ENCODE measurements at regions not wholly inside any gene's neighbourhood (a gene's known extent, or its start where the extent isn't known, plus 50 kb on each side); places are given as distances from the start of the nearest gene placed in this dataset.
"Not testable (repeated sequence)": the region's sequence is repeated elsewhere in the genome, so short reads cannot be mapped to it uniquely, and the experiment has no call there.

- ATAC-seq, result no peak
These were observed 458.9 kb upstream of the FSTL5 start for GRCh38 chr4:162622664-162623063.

GRCh38 chr4:162610116-162610515 is 446.3 kb upstream of the FSTL5 start:
- no peak for ATAC-seq

- ATAC-seq, result no peak
These were observed 422.5 kb upstream of the FSTL5 start for GRCh38 chr4:162586266-162586665.

GRCh38 chr4:162582180-162582579 is 418.4 kb upstream of the FSTL5 start:
- no peak for ATAC-seq

GRCh38 chr4:162565730-162566129 is 401.9 kb upstream of the FSTL5 start:
- no peak for ATAC-seq

- ATAC-seq, result no peak
These were observed 396.3 kb upstream of the FSTL5 start for GRCh38 chr4:162560073-162560472.

- no peak for ATAC-seq
These were observed 393.8 kb upstream of the FSTL5 start for GRCh38 chr4:162557516-162558106.

GRCh38 chr4:162535121-162535520 is 371.3 kb upstream of the FSTL5 start:
- no peak for ATAC-seq

GRCh38 chr4:162523171-162523570 is 359.4 kb upstream of the FSTL5 start:
- ATAC-seq, result no peak

GRCh38 chr4:162522724-162523123 is 358.9 kb upstream of the FSTL5 start:
- no peak for ATAC-seq

GRCh38 chr4:162510937-162511336 is 347.1 kb upstream of the FSTL5 start:
- ATAC-seq, result no peak

GRCh38 chr4:162510115-162510514 is 346.3 kb upstream of the FSTL5 start:
- no peak for ATAC-seq

- no peak for ATAC-seq
These were observed 345.5 kb upstream of the FSTL5 start for GRCh38 chr4:162509333-162509732.

- no peak for ATAC-seq
These were observed 342.5 kb upstream of the FSTL5 start for GRCh38 chr4:162506253-162506652.

GRCh38 chr4:162503868-162504267 is 340.1 kb upstream of the FSTL5 start:
- no peak for ATAC-seq

- no peak for ATAC-seq
These were observed 338.3 kb upstream of the FSTL5 start for GRCh38 chr4:162502109-162502508.

GRCh38 chr4:162499478-162499877 is 335.7 kb upstream of the FSTL5 start:
- ATAC-seq, result no peak

- ATAC-seq, result no peak
These were observed 334.4 kb upstream of the FSTL5 start for GRCh38 chr4:162498168-162498567.

GRCh38 chr4:162497564-162498167 is 333.9 kb upstream of the FSTL5 start:
- ATAC-seq, result peak in 1 of 2 donors; percentile 53

GRCh38 chr4:162494935-162495334 is 331.1 kb upstream of the FSTL5 start:
- no peak for ATAC-seq

GRCh38 chr4:162485486-162485885 is 321.7 kb upstream of the FSTL5 start:
- no peak for ATAC-seq

- ATAC-seq, result no peak
These were observed 311.4 kb upstream of the FSTL5 start for GRCh38 chr4:162475246-162475645.

GRCh38 chr4:162469977-162470376 is 306.2 kb upstream of the FSTL5 start:
- ATAC-seq, result no peak

- ATAC-seq, result not testable (repeated sequence)
These were observed 301.6 kb upstream of the FSTL5 start for GRCh38 chr4:162465356-162465755.

GRCh38 chr4:162461952-162462351 is 298.2 kb upstream of the FSTL5 start:
- ATAC-seq, result no peak

Data from activated CD4-positive, CD25-positive, alpha-beta regulatory T cell treated with anti-CD3 and anti-CD28 coated beads, Interleukin-2, amount 50 U/mL, for 24 hours (primary cell).